Heart left ventricle (tissue), 16 donors: ENCODE measurements at regions not wholly inside any gene's neighbourhood (a gene's known extent, or its start where the extent isn't known, plus 50 kb on each side); places are given as distances from the start of the nearest gene placed in this dataset.
A peak's percentile ranks its signal among the peaks of the same experiment; 100 is the strongest.

Experiments
- ATAC-seq, 4 donors: fragments of 200-7000 bp; cut with Tn5 transposase; one replicate each; pipeline ENCODE4 v1.9.1; 2020 to 2022; ENCODE audit warnings: moderate library complexity in 4 of 4, mild to moderate bottlenecking in 3 of 4, moderate number of reproducible peaks in 1 of 4
- DNase-seq, 5 donors: peaks; one replicate each; pipeline ENCODE4 v3.0.0-alpha.2; 2020
- H3K27ac ChIP-seq, 12 donors: fragments of 200-600 bp; sonication (generic) in 4 of 12; one replicate each; pipeline versions ENCODE4 v1.5.0 to v1.8.0; 2016 to 2022; ENCODE audit warnings: mild to moderate bottlenecking in 2 of 12
- H3K27me3 ChIP-seq, 9 donors: fragments of 200-600 bp; sonication (generic) in 2 of 9; one replicate each; pipeline versions ENCODE4 v1.5.1 to v1.8.0; 2016 to 2022; ENCODE audit warnings: mild to moderate bottlenecking in 3 of 9
- H3K36me3 ChIP-seq, 9 donors: fragments of 200-600 bp; sonication (generic) in 2 of 9; one replicate each; pipeline versions ENCODE4 v1.5.0 to v1.8.0; 2018 to 2022; ENCODE audit warnings: mild to moderate bottlenecking in 2 of 9
- H3K4me1 ChIP-seq, 12 donors: fragments of 200-600 bp; sonication (generic) in 4 of 12; one replicate each; pipeline versions ENCODE4 v1.5.0 to v1.8.0; 2016 to 2022; ENCODE audit warnings: mild to moderate bottlenecking in 3 of 12
- H3K4me3 ChIP-seq, 12 donors: fragments of 200-600 bp; sonication (generic) in 4 of 12; one replicate each; pipeline versions ENCODE4 v1.5.0 to v1.8.0; 2017 to 2022; ENCODE audit warnings: mild to moderate bottlenecking in 9 of 12, moderate library complexity in 4 of 12
- H3K9me3 ChIP-seq, 12 donors: fragments of 200-600 bp; sonication (generic) in 4 of 12; one replicate each; pipeline versions ENCODE4 v1.5.0 to v1.8.0; 2016 to 2022; ENCODE audit warnings: mild to moderate bottlenecking in 1 of 12
- CTCF ChIP-seq, 12 donors: fragments of 200-600 bp; sonication (generic) in 4 of 12; IDR thresholded peaks; one replicate each; pipeline versions ENCODE4 v1.5.0 to v1.8.0; 2018 to 2022; ENCODE audit warnings: antibody characterized with exemption in 12 of 12, mild to moderate bottlenecking in 5 of 12
- POLR2A ChIP-seq, 2 donors: fragments of 450-650 bp; IDR thresholded peaks; one replicate each; pipeline ENCODE4 v1.6.1; 2017; ENCODE audit warnings: antibody characterized with exemption in 2 of 2, mild to moderate bottlenecking in 2 of 2, moderate library complexity in 2 of 2
- WGBS, 4 donors: extraction: QIAGEN DNeasy Blood & Tissue Kit in 2 of 4; methylation state at CpG; one replicate each; pipeline versions ENCODE4 v1.1.5 to v1.1.7; 2013 to 2018; 5-methylcytosine and 5-hydroxymethylcytosine counted together
- intact Hi-C, 10 donors: fragments of 100-400 bp; cut with DNase I; formaldehyde crosslinking; loops; one replicate each; pipeline versions ENCODE4 v1.11.1 to v1.14.2; 2022
- donor health status: ischemic (EF 13 %, LVEDD 7.1; RV severe dilation, severe dysfunction).
- donor health status: healthy with polysubstance abuse.
- donor health status: DM: no; HTN: yes; CAD: no.
- donor health status: DM: no; HTN: no; CAD: no.
- donor health status: ischemic (EF 25% LVEDD 6.9; RV normal size, moderate dysfunction).
- donor health status: ischemic (EF 25% LVEDD 5.7; RV mildly dilated, moderate dysfunction).
- donor health status: healthy.
- donor health status: DM: yes; HTN: yes; CAD: no.
- donor health status: ischemic (EF 35%, LVEDD 5.7; RV mildly dilated, moderate dysfunction).
- donor health status: nonischemic (EF 11% LVEDD 7.7; RV severe dilation, severe dysfunction).
- donor health status: DM: yes; HTN: yes; CAD: no.
- donor health status: PGD.
- donor health status: ischemic (EF 29% LVEDD 5.4; RV normal size, mild dysfunction).
- donor health status: nonischemic (EF 23%, LVEDD 6.1; RV moderate dilation, normal function).

GRCh38 chr3:20516311-20516710, 330.3 kb upstream of the SGO1 start:
- peaks cover 0 to 13% (median 0%) of the 10 kb centered on the region in 12 donors for H3K9me3 ChIP-seq
- H3K27me3 ChIP-seq, result no peaks in the 10 kb centered on the region
- TF ChIP-seq CTCF (IDR thresholded peaks at IDR 0.05), result no peak
- no peak for TF ChIP-seq POLR2A (IDR thresholded peaks at IDR 0.05)
- no peak overlapping the region for H3K27ac ChIP-seq
- intact Hi-C loops, result loop anchor here in 5 of 10 donors (10.0 kb wide), 2 partner anchors 968 to 1378 kb away; no protein-coding TSS in a partner anchor
- ATAC-seq (no peak), DNase-seq (no peak)
- H3K4me3 ChIP-seq, result no peak overlapping the region
- H3K36me3 ChIP-seq, result no peaks in the 10 kb centered on the region
- H3K4me1 ChIP-seq, result no peaks in the 10 kb centered on the region

GRCh38 chr3:20515834-20516233, 329.8 kb upstream of the SGO1 start:
- no peak overlapping the region for H3K27ac ChIP-seq
- no peaks in the 10 kb centered on the region for H3K4me1 ChIP-seq
- peaks cover 0 to 12% (median 0%) of the 10 kb centered on the region in 12 donors for H3K9me3 ChIP-seq
- TF ChIP-seq CTCF (IDR thresholded peaks at IDR 0.05) (no peak), POLR2A (IDR thresholded peaks at IDR 0.05) (no peak)
- no peak overlapping the region for H3K4me3 ChIP-seq
- H3K27me3 ChIP-seq, result no peaks in the 10 kb centered on the region
- DNase-seq (no peak), ATAC-seq (no peak)
- intact Hi-C loops, result loop anchor here in 5 of 10 donors (10.0 kb wide), 2 partner anchors 969 to 1379 kb away; no protein-coding TSS in a partner anchor
- H3K36me3 ChIP-seq, result no peaks in the 10 kb centered on the region

GRCh38 chr3:20511863-20512505, 326.0 kb upstream of the SGO1 start:
- ATAC-seq (peak; percentile 47 to 91 (median 86)), DNase-seq (no peak)
- Histone ChIP-seq H3K27me3 (no peaks in the 10 kb centered on the region), H3K9me3 (peaks cover 0 to 10% (median 0%) of the 10 kb centered on the region in 12 donors), H3K27ac (no peak overlapping the region), H3K4me3 (no peak overlapping the region), H3K4me1 (no peaks in the 10 kb centered on the region), H3K36me3 (no peaks in the 10 kb centered on the region)
- intact Hi-C loops, result loop anchor here in 9 of 10 donors (1.0 to 10.0 kb wide), 11 partner anchors 225 to 1605 kb away; partner anchors contain the start of gene ZNF385D (in 2 of the 9)
- WGBS, 4 donors, result 32 to 38% (median 34%) methylated on average over 4 of the region's 4 CpGs
- TF ChIP-seq CTCF (IDR thresholded peaks at IDR 0.05) (peak; percentile 39 to 78 (median 64)), POLR2A (IDR thresholded peaks at IDR 0.05) (no peak)

- no peaks in the 10 kb centered on the region for H3K36me3 ChIP-seq
- TF ChIP-seq CTCF (IDR thresholded peaks at IDR 0.05), result no peak
- no peak for TF ChIP-seq POLR2A (IDR thresholded peaks at IDR 0.05)
- WGBS, 4 donors, result 61 to 73% (median 65%) methylated on average over 4 of the region's 4 CpGs
- DNase-seq (no peak), ATAC-seq (no peak)
- peaks cover 0 to 13% (median 0%) of the 10 kb centered on the region in 12 donors for H3K9me3 ChIP-seq
- H3K4me1 ChIP-seq, result no peaks in the 10 kb centered on the region
- H3K27me3 ChIP-seq, result no peaks in the 10 kb centered on the region
- no peak overlapping the region for H3K4me3 ChIP-seq
- no peak overlapping the region for H3K27ac ChIP-seq
- intact Hi-C loops, result loop anchor here in 9 of 10 donors (2.0 to 10.0 kb wide), 9 partner anchors 227 to 1607 kb away; partner anchors contain the start of gene ZNF385D (in 2 of the 9)
These were observed 324.4 kb upstream of the SGO1 start for GRCh38 chr3:20510396-20510795.
